Sigmoid colon (tissue), 4 donors: ENCODE measurements at regions not wholly inside any gene's neighbourhood (a gene's known extent, or its start where the extent isn't known, plus 50 kb on each side); places are given as distances from the start of the nearest gene placed in this dataset.

Experiments
- POLR2A ChIP-seq, 2 donors: fragments of 450-650 bp; IDR thresholded peaks; one replicate each; pipeline ENCODE4 v1.6.1; 2016; ENCODE audit warnings: antibody characterized with exemption in 2 of 2, mild to moderate bottlenecking in 2 of 2, moderate library complexity in 2 of 2
- POLR2AphosphoS5 ChIP-seq, 4 donors: sonication (generic); formaldehyde crosslinking; IDR thresholded peaks; one replicate each; pipeline ENCODE4 v1.6.1; 2017; ENCODE audit warnings: antibody characterized with exemption in 4 of 4
- TF ChIP-seq, protein P1 (sequence below), 4 experiments: fragments of 450-650 bp in 3 of 4; fragments of 200-600 bp in 1 of 4; IDR thresholded peaks; one replicate each; pipeline ENCODE4 v1.5.1; 2016 to 2019; ENCODE audit warnings: antibody characterized with exemption in 4 of 4, mild to moderate bottlenecking in 3 of 4, moderate library complexity in 2 of 4

DNA sequence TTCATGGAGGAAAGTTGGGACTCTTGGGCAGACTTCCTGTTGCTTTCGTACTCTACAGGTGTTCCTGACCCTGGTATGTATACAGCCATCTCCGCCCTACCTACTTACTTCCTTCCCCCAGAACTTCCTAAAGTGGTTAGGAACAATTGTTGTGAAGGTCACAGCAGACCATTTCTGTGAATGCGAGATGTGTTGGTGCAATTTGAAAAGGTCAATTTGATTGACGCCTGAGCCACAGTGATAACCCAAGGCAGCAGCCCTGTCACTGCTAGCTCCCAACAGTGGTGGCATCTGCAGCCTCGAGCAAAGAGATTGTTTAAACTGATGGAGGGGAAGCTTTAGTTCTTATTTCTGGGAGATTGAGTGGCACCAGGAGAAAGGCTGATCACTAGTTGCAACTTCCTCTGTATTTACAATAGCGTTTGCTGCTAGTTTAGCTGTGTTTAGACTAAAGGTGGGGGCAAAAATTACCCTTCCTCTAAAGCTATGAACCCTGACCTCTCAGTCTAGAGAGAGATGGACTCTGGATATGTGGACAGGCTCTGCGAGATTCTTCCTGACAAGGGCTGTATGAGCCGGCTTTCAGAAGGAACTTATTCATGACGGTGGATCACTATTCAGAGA, 78.3 kb upstream of the MAP4K3 start:
- TF ChIP-seq POLR2AphosphoS5 (IDR thresholded peaks at IDR 0.05) (no peak), POLR2A (IDR thresholded peaks at IDR 0.05) (no peak)
- TF ChIP-seq, protein P1, sequence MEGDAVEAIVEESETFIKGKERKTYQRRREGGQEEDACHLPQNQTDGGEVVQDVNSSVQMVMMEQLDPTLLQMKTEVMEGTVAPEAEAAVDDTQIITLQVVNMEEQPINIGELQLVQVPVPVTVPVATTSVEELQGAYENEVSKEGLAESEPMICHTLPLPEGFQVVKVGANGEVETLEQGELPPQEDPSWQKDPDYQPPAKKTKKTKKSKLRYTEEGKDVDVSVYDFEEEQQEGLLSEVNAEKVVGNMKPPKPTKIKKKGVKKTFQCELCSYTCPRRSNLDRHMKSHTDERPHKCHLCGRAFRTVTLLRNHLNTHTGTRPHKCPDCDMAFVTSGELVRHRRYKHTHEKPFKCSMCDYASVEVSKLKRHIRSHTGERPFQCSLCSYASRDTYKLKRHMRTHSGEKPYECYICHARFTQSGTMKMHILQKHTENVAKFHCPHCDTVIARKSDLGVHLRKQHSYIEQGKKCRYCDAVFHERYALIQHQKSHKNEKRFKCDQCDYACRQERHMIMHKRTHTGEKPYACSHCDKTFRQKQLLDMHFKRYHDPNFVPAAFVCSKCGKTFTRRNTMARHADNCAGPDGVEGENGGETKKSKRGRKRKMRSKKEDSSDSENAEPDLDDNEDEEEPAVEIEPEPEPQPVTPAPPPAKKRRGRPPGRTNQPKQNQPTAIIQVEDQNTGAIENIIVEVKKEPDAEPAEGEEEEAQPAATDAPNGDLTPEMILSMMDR (IDR thresholded peaks at IDR 0.05), result no peak
